Neural progenitor cell (in vitro differentiated cells): ENCODE measurements at regions not wholly inside any gene's neighbourhood (a gene's known extent, or its start where the extent isn't known, plus 50 kb on each side); places are given as distances from the start of the nearest gene placed in this dataset.
A peak's percentile ranks its signal among the peaks of the same experiment; 100 is the strongest.

ENCODE experiments used
- DNase-seq: peaks from one replicate; pipeline ENCODE4 v3.0.0-alpha.2; 2016; ENCODE audit warnings: low spot score
- H2AFZ ChIP-seq: fragments of 200-600 bp; sonication (generic); replicated peaks from 2 replicates; pipeline ENCODE4 v1.6.1; 2016; ENCODE audit warnings: antibody characterized with exemption
- H3F3A ChIP-seq: fragments of 200-600 bp; sonication (generic); 2 replicates; pipeline ENCODE4 v1.6.1; 2016; ENCODE audit warnings: antibody characterized with exemption, low read depth
- H3K27ac ChIP-seq: fragments of 200-600 bp; sonication (generic); 2 replicates; pipeline ENCODE4 v1.5.1; 2016; ENCODE audit warnings: mild to moderate bottlenecking
- H3K27me3 ChIP-seq: fragments of 200-600 bp; sonication (generic); 2 replicates; pipeline ENCODE4 v1.6.1; 2016; ENCODE audit warnings: mild to moderate bottlenecking, moderate library complexity
- H3K36me3 ChIP-seq: fragments of 200-600 bp; sonication (generic); 2 replicates; pipeline ENCODE4 v1.5.1; 2016
- H3K4me1 ChIP-seq: fragments of 200-600 bp; sonication (generic); 2 replicates; pipeline ENCODE4 v1.6.1; 2016; ENCODE audit warnings: mixed run types
- H3K4me2 ChIP-seq: fragments of 200-600 bp; sonication (generic); 2 replicates; pipeline ENCODE4 v1.6.1; 2016
- H3K4me3 ChIP-seq: fragments of 200-600 bp; sonication (generic); 2 replicates; pipeline ENCODE4 v1.5.1; 2016
- H3K79me2 ChIP-seq: fragments of 200-600 bp; sonication (generic); 2 replicates; pipeline ENCODE4 v1.6.1; 2016; ENCODE audit warnings: low read depth
- H3K9ac ChIP-seq: fragments of 200-600 bp; sonication (generic); 2 replicates; pipeline ENCODE4 v1.6.1; 2016
- H3K9me3 ChIP-seq: fragments of 200-600 bp; sonication (generic); 2 replicates; pipeline ENCODE4 v1.5.1; 2016; ENCODE audit warnings: low read depth
- H4K20me1 ChIP-seq: fragments of 200-600 bp; sonication (generic); 2 replicates; pipeline ENCODE4 v1.6.1; 2016; ENCODE audit warnings: low read depth
- H3K27ac Mint-ChIP-seq: 3 replicates; pipeline ENCODE4 v1.8.0; 2021; ENCODE audit warnings: mixed read lengths
- H3K27me3 Mint-ChIP-seq: 2 replicates; pipeline ENCODE4 v1.8.0; 2022; ENCODE audit warnings: low read depth, mild to moderate bottlenecking, inconsistent platforms, moderate library complexity, mixed read lengths; ENCODE audit not compliant: insufficient read depth
- H3K36me3 Mint-ChIP-seq: 3 replicates; pipeline ENCODE4 v1.8.0; 2021; ENCODE audit warnings: mixed read lengths
- H3K4me1 Mint-ChIP-seq: 3 replicates; pipeline ENCODE4 v1.8.0; 2021; ENCODE audit warnings: mixed read lengths
- H3K4me3 Mint-ChIP-seq: 3 replicates; pipeline ENCODE4 v1.8.0; 2021; ENCODE audit warnings: mild to moderate bottlenecking, moderate library complexity, mixed read lengths
- H3K9me3 Mint-ChIP-seq: 3 replicates; pipeline ENCODE4 v1.8.0; 2020; ENCODE audit warnings: mixed read lengths
- CTCF ChIP-seq: fragments of 200-600 bp; sonication (generic); IDR thresholded peaks from 2 replicates; pipeline ENCODE4 v1.5.1; 2017; ENCODE audit warnings: antibody characterized with exemption, mild to moderate bottlenecking
- EZH2 ChIP-seq: fragments of 200-600 bp; sonication (generic); IDR thresholded peaks from 2 replicates; pipeline ENCODE4 v1.6.1; 2017; ENCODE audit warnings: antibody characterized with exemption, mild to moderate bottlenecking, moderate library complexity
- EZH2phosphoT487 ChIP-seq: fragments of 200-600 bp; sonication (generic); IDR thresholded peaks from 2 replicates; pipeline ENCODE4 v1.6.1; 2017; ENCODE audit warnings: antibody characterized with exemption

- TF ChIP-seq CTCF, result no peak
- TF ChIP-seq EZH2phosphoT487, result no peak
- no peak for TF ChIP-seq EZH2
- Histone ChIP-seq H3F3A (no peaks in the 10 kb centered on the region), H2AFZ (no peak overlapping the region), H3K9ac (no peak overlapping the region), H3K27ac (no peak overlapping the region), H3K27me3 (no peaks in the 10 kb centered on the region), H3K4me1 (no peaks in the 10 kb centered on the region), H3K36me3 (no peaks in the 10 kb centered on the region), H3K4me2 (no peak overlapping the region), H3K4me3 (no peak overlapping the region), H3K79me2 (no peaks in the 10 kb centered on the region), H4K20me1 (no peaks in the 10 kb centered on the region), H3K9me3 (no peaks in the 10 kb centered on the region)
- no peaks in the 10 kb centered on the region for H3K36me3 Mint-ChIP-seq
- no peak overlapping the region for H3K4me3 Mint-ChIP-seq
- peaks cover 5% of the 10 kb centered on the region for H3K4me1 Mint-ChIP-seq
- no peaks in the 10 kb centered on the region for H3K9me3 Mint-ChIP-seq
- H3K27me3 Mint-ChIP-seq, result no peaks in the 10 kb centered on the region
- DNase-seq, result no peak
- H3K27ac Mint-ChIP-seq, result no peak overlapping the region
Observed at GRCh38 chr10:24034571-24034970, 174.4 kb upstream of the KIAA1217 start.

- no peaks in the 10 kb centered on the region for H3K9me3 ChIP-seq
- Mint-ChIP-seq H3K9me3 (no peaks in the 10 kb centered on the region), H3K4me1 (peaks cover 5% of the 10 kb centered on the region), H3K27me3 (no peaks in the 10 kb centered on the region), H3K4me3 (no peak overlapping the region), H3K36me3 (no peaks in the 10 kb centered on the region), H3K27ac (peak overlapping the region; percentile 78)
- TF ChIP-seq EZH2, result no peak
- TF ChIP-seq CTCF, result no peak
- no peak for TF ChIP-seq EZH2phosphoT487
- no peak overlapping the region for H3K27ac ChIP-seq
- no peak overlapping the region for H3K9ac ChIP-seq
- no peak overlapping the region for H2AFZ ChIP-seq
- DNase-seq, result no peak
- H3F3A ChIP-seq, result no peaks in the 10 kb centered on the region
- H3K4me3 ChIP-seq, result no peak overlapping the region
- H3K36me3 ChIP-seq, result no peaks in the 10 kb centered on the region
- H3K79me2 ChIP-seq, result no peaks in the 10 kb centered on the region
- H3K4me1 ChIP-seq, result no peaks in the 10 kb centered on the region
- H4K20me1 ChIP-seq, result no peaks in the 10 kb centered on the region
- H3K27me3 ChIP-seq, result no peaks in the 10 kb centered on the region
- no peak overlapping the region for H3K4me2 ChIP-seq
Observed at GRCh38 chr10:24035761-24036160, 173.2 kb upstream of the KIAA1217 start.

- H3K4me3 Mint-ChIP-seq, result no peak overlapping the region
- Histone ChIP-seq H3K4me2 (no peak overlapping the region), H3K9ac (no peak overlapping the region), H3K27me3 (no peaks in the 10 kb centered on the region), H3K9me3 (no peaks in the 10 kb centered on the region), H3K27ac (no peak overlapping the region), H3K4me3 (no peak overlapping the region), H4K20me1 (no peaks in the 10 kb centered on the region), H3F3A (no peaks in the 10 kb centered on the region), H2AFZ (no peak overlapping the region), H3K4me1 (peaks cover 7% of the 10 kb centered on the region), H3K36me3 (no peaks in the 10 kb centered on the region), H3K79me2 (no peaks in the 10 kb centered on the region)
- no peaks in the 10 kb centered on the region for H3K9me3 Mint-ChIP-seq
- TF ChIP-seq EZH2phosphoT487 (no peak), CTCF (no peak), EZH2 (no peak)
- no peak for DNase-seq
- H3K27ac Mint-ChIP-seq, result no peak overlapping the region
- H3K4me1 Mint-ChIP-seq, result peaks cover 22% of the 10 kb centered on the region
- H3K36me3 Mint-ChIP-seq, result no peaks in the 10 kb centered on the region
- H3K27me3 Mint-ChIP-seq, result no peaks in the 10 kb centered on the region
Observed at GRCh38 chr10:24039315-24039714, 169.6 kb upstream of the KIAA1217 start.

- TF ChIP-seq EZH2phosphoT487 (no peak), EZH2 (no peak), CTCF (no peak)
- no peak overlapping the region for H3K4me2 ChIP-seq
- H2AFZ ChIP-seq, result no peak overlapping the region
- no peak for DNase-seq
- Mint-ChIP-seq H3K9me3 (no peaks in the 10 kb centered on the region), H3K27ac (no peak overlapping the region), H3K4me1 (peaks cover 22% of the 10 kb centered on the region), H3K36me3 (no peaks in the 10 kb centered on the region), H3K27me3 (no peaks in the 10 kb centered on the region), H3K4me3 (no peak overlapping the region)
- no peaks in the 10 kb centered on the region for H3K36me3 ChIP-seq
- H3K79me2 ChIP-seq, result no peaks in the 10 kb centered on the region
- H3K9ac ChIP-seq, result no peak overlapping the region
- H3K9me3 ChIP-seq, result no peaks in the 10 kb centered on the region
- H3F3A ChIP-seq, result no peaks in the 10 kb centered on the region
- no peak overlapping the region for H3K4me3 ChIP-seq
- H3K4me1 ChIP-seq, result peaks cover 7% of the 10 kb centered on the region
- H3K27ac ChIP-seq, result no peak overlapping the region
- no peaks in the 10 kb centered on the region for H4K20me1 ChIP-seq
- H3K27me3 ChIP-seq, result no peaks in the 10 kb centered on the region
Observed at GRCh38 chr10:24039897-24040296, 169.0 kb upstream of the KIAA1217 start.
